Neural cell (in vitro differentiated cells): ENCODE measurements at regions not wholly inside any gene's neighbourhood (a gene's known extent, or its start where the extent isn't known, plus 50 kb on each side); places are given as distances from the start of the nearest gene placed in this dataset.

Experiments
- H2AFZ ChIP-seq: fragments of 200-600, 300-800 bp; sonication (generic), shearing (Covaris generic); 2 replicates; pipeline ENCODE4 v1.6.0; 2014; ENCODE audit warnings: low read depth, mild to moderate bottlenecking, antibody characterized with exemption, low read length, moderate library complexity
- H3F3A ChIP-seq: fragments of 200-600 bp; shearing (Covaris generic); 2 replicates; pipeline ENCODE4 v1.6.1; 2016; ENCODE audit warnings: mild to moderate bottlenecking, moderate library complexity, mixed read lengths, antibody characterized with exemption, low read length; ENCODE audit not compliant: insufficient read depth, poor library complexity, severe bottlenecking
- H3K27ac ChIP-seq: fragments of 200-600, 300-800 bp; sonication (generic), shearing (Covaris generic); 2 replicates; pipeline ENCODE4 v1.5.1; 2014; ENCODE audit warnings: mild to moderate bottlenecking, low read length, moderate library complexity
- H3K27me3 ChIP-seq: fragments of 300-800, 200-600 bp; sonication (generic), shearing (Covaris generic); 2 replicates; pipeline ENCODE4 v1.6.0; 2014; ENCODE audit warnings: mild to moderate bottlenecking, low read depth, low read length, moderate library complexity; ENCODE audit not compliant: insufficient read depth
- H3K36me3 ChIP-seq: fragments of 300-800, 200-600 bp; sonication (generic), shearing (Covaris generic); 2 replicates; pipeline ENCODE4 v1.5.1; 2014; ENCODE audit warnings: mild to moderate bottlenecking, antibody characterized with exemption, low read length, moderate library complexity; ENCODE audit not compliant: insufficient read depth
- H3K4me2 ChIP-seq: fragments of 300-800, 200-600 bp; sonication (generic), shearing (Covaris generic); 2 replicates; pipeline ENCODE4 v1.6.0; 2014; ENCODE audit warnings: mild to moderate bottlenecking, low read length
- H3K4me3 ChIP-seq: fragments of 300-800, 200-600 bp; sonication (generic), shearing (Covaris generic); 2 replicates; pipeline ENCODE4 v1.5.1; 2014; ENCODE audit warnings: mild to moderate bottlenecking, low read length, moderate library complexity
- H3K79me2 ChIP-seq: fragments of 200-600 bp; shearing (Covaris generic); replicated peaks from 2 replicates; pipeline ENCODE4 v1.6.0; 2014; ENCODE audit warnings: mild to moderate bottlenecking, low read length, moderate library complexity; ENCODE audit not compliant: insufficient read depth
- H3K9ac ChIP-seq: fragments of 300-800, 200-600 bp; sonication (generic), shearing (Covaris generic); 2 replicates; pipeline ENCODE4 v1.6.1; 2016; ENCODE audit warnings: mild to moderate bottlenecking, low read length, mixed read lengths
- H3K9me2 ChIP-seq: fragments of 200-600 bp; shearing (Covaris generic); 2 replicates; pipeline ENCODE4 v1.6.1; 2016; ENCODE audit warnings: mild to moderate bottlenecking, low read length, mixed read lengths; ENCODE audit not compliant: insufficient read depth
- H3K9me3 ChIP-seq: fragments of 200-600, 300-800 bp; sonication (generic), shearing (Covaris generic); 2 replicates; pipeline ENCODE4 v1.6.1; 2016; ENCODE audit warnings: mild to moderate bottlenecking, mixed run types, low read length, moderate library complexity, mixed read lengths
- H4K20me1 ChIP-seq: fragments of 200-600 bp; shearing (Covaris generic); 2 replicates; pipeline ENCODE4 v1.6.1; 2016; ENCODE audit warnings: mild to moderate bottlenecking, mixed run types; ENCODE audit not compliant: insufficient read depth
- EP300 ChIP-seq: fragments of 450-650 bp; conservative IDR thresholded peaks from 2 replicates; pipeline ENCODE4 v1.6.1; 2014; ENCODE audit warnings: antibody characterized with exemption, mild to moderate bottlenecking, moderate library complexity; ENCODE audit not compliant: poor library complexity, severe bottlenecking
- EZH2 ChIP-seq: fragments of 200-600, 300-800 bp; shearing (Covaris generic), sonication (generic); IDR thresholded peaks from 2 replicates; pipeline ENCODE4 v1.6.1; 2014; ENCODE audit warnings: antibody characterized with exemption, low read length, borderline replicate concordance, mild to moderate bottlenecking; ENCODE audit not compliant: insufficient read depth, poor library complexity, severe bottlenecking
- MXI1 ChIP-seq: fragments of 450-650 bp; conservative IDR thresholded peaks from 2 replicates; pipeline ENCODE4 v1.6.1; 2014; ENCODE audit warnings: antibody characterized with exemption, mild to moderate bottlenecking; ENCODE audit not compliant: poor library complexity, severe bottlenecking
- POLR2AphosphoS5 ChIP-seq: IDR thresholded peaks from 2 replicates; pipeline ENCODE4 v1.6.1; 2012
- RAD21 ChIP-seq: fragments of 450-650 bp; conservative IDR thresholded peaks from 2 replicates; pipeline ENCODE4 v1.6.1; 2014; ENCODE audit warnings: antibody characterized with exemption, mild to moderate bottlenecking, moderate library complexity
- SMC3 ChIP-seq: fragments of 450-650 bp; conservative IDR thresholded peaks from 2 replicates; pipeline ENCODE4 v1.6.1; 2014; ENCODE audit warnings: antibody characterized with exemption, mild to moderate bottlenecking, moderate library complexity; ENCODE audit not compliant: poor library complexity
- TAF1 ChIP-seq: IDR thresholded peaks from 2 replicates; pipeline ENCODE4 v1.6.1; 2012; ENCODE audit warnings: low read depth
- TF ChIP-seq, protein P1 (sequence below): IDR thresholded peaks from 2 replicates; pipeline ENCODE4 v1.6.1; 2012; ENCODE audit warnings: borderline replicate concordance
- TF ChIP-seq, protein P2 (sequence below): fragments of 450-650 bp; IDR thresholded peaks from 2 replicates; pipeline ENCODE4 v1.5.1; 2014; ENCODE audit warnings: antibody characterized with exemption, mild to moderate bottlenecking, moderate library complexity; ENCODE audit not compliant: poor library complexity, severe bottlenecking

GRCh38 chrX:95318882-95319281 is 1365.8 kb upstream of the DIAPH2 start:
- Histone ChIP-seq H3K9ac (no peak overlapping the region), H2AFZ (no peak overlapping the region), H3K9me2 (no peaks in the 10 kb centered on the region), H3K36me3 (no peaks in the 10 kb centered on the region), H4K20me1 (no peaks in the 10 kb centered on the region), H3K79me2 (no peaks in the 10 kb centered on the region), H3K27me3 (no peaks in the 10 kb centered on the region), H3K4me3 (no peak overlapping the region), H3F3A (no peaks in the 10 kb centered on the region), H3K4me2 (no peak overlapping the region), H3K27ac (no peak overlapping the region), H3K9me3 (no peaks in the 10 kb centered on the region)
- TF ChIP-seq POLR2AphosphoS5: no peak
- no peak for TF ChIP-seq MXI1
- TF ChIP-seq SMC3: no peak
- no peak for TF ChIP-seq EP300
- TF ChIP-seq, protein P1, sequence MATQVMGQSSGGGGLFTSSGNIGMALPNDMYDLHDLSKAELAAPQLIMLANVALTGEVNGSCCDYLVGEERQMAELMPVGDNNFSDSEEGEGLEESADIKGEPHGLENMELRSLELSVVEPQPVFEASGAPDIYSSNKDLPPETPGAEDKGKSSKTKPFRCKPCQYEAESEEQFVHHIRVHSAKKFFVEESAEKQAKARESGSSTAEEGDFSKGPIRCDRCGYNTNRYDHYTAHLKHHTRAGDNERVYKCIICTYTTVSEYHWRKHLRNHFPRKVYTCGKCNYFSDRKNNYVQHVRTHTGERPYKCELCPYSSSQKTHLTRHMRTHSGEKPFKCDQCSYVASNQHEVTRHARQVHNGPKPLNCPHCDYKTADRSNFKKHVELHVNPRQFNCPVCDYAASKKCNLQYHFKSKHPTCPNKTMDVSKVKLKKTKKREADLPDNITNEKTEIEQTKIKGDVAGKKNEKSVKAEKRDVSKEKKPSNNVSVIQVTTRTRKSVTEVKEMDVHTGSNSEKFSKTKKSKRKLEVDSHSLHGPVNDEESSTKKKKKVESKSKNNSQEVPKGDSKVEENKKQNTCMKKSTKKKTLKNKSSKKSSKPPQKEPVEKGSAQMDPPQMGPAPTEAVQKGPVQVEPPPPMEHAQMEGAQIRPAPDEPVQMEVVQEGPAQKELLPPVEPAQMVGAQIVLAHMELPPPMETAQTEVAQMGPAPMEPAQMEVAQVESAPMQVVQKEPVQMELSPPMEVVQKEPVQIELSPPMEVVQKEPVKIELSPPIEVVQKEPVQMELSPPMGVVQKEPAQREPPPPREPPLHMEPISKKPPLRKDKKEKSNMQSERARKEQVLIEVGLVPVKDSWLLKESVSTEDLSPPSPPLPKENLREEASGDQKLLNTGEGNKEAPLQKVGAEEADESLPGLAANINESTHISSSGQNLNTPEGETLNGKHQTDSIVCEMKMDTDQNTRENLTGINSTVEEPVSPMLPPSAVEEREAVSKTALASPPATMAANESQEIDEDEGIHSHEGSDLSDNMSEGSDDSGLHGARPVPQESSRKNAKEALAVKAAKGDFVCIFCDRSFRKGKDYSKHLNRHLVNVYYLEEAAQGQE: no peak
- TF ChIP-seq, protein P2, sequence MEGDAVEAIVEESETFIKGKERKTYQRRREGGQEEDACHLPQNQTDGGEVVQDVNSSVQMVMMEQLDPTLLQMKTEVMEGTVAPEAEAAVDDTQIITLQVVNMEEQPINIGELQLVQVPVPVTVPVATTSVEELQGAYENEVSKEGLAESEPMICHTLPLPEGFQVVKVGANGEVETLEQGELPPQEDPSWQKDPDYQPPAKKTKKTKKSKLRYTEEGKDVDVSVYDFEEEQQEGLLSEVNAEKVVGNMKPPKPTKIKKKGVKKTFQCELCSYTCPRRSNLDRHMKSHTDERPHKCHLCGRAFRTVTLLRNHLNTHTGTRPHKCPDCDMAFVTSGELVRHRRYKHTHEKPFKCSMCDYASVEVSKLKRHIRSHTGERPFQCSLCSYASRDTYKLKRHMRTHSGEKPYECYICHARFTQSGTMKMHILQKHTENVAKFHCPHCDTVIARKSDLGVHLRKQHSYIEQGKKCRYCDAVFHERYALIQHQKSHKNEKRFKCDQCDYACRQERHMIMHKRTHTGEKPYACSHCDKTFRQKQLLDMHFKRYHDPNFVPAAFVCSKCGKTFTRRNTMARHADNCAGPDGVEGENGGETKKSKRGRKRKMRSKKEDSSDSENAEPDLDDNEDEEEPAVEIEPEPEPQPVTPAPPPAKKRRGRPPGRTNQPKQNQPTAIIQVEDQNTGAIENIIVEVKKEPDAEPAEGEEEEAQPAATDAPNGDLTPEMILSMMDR: no peak
- no peak for TF ChIP-seq TAF1
- no peak for TF ChIP-seq RAD21
- no peak for TF ChIP-seq EZH2

DNA sequence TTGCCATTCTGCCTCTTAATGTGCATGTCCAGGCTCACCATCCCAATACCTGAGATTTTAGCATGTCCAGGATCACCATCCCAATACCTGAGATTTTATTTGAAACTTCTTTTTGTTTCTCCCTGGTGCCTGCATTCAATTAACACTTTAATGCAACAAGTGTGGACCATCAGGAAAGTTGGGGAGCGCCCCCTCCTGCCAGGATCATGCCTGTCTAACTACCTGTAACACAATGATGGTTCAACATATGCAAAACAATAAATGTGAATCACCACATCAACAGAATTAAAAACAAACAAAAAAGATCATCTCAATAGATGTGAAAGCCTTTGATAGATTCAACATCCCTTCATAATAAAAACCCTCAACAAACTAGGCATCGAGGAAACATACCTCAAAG is 1359.5 kb upstream of the DIAPH2 start:
- Histone ChIP-seq H3F3A (no peaks in the 10 kb centered on the region), H3K79me2 (no peaks in the 10 kb centered on the region), H3K9ac (no peak overlapping the region), H3K36me3 (no peaks in the 10 kb centered on the region), H3K4me2 (no peak overlapping the region), H3K9me2 (no peaks in the 10 kb centered on the region), H2AFZ (no peak overlapping the region), H3K27ac (no peak overlapping the region), H3K9me3 (no peaks in the 10 kb centered on the region), H3K27me3 (no peaks in the 10 kb centered on the region), H4K20me1 (no peaks in the 10 kb centered on the region), H3K4me3 (no peak overlapping the region)
- no peak for TF ChIP-seq EP300

- Histone ChIP-seq H3K36me3 (no peaks in the 10 kb centered on the region), H2AFZ (no peak overlapping the region), H3F3A (no peaks in the 10 kb centered on the region), H3K27ac (no peak overlapping the region), H3K9me2 (no peaks in the 10 kb centered on the region), H3K9ac (no peak overlapping the region), H3K79me2 (no peaks in the 10 kb centered on the region), H3K4me3 (no peak overlapping the region), H3K27me3 (no peaks in the 10 kb centered on the region), H4K20me1 (no peaks in the 10 kb centered on the region), H3K4me2 (no peak overlapping the region), H3K9me3 (no peaks in the 10 kb centered on the region)
- TF ChIP-seq TAF1: no peak
- no peak for TF ChIP-seq EP300
- no peak for TF ChIP-seq EZH2
- TF ChIP-seq SMC3: no peak
- TF ChIP-seq, protein P2: no peak
- TF ChIP-seq MXI1: no peak
Observed at GRCh38 chrX:95330292-95330691, 1354.3 kb upstream of the DIAPH2 start.
